IMR-90 (cell line): ENCODE measurements at regions not wholly inside any gene's neighbourhood (a gene's known extent, or its start where the extent isn't known, plus 50 kb on each side); places are given as distances from the start of the nearest gene placed in this dataset.

Source experiments
- ATAC-seq: fragments of 200-7000 bp; cut with Tn5 transposase; 2 replicates; pipeline ENCODE4 v1.9.1; 2020; ENCODE audit warnings: low read depth, mild to moderate bottlenecking, moderate library complexity
- BruUV-seq: library from RNA; stranded (reverse); fragments of 400-500 nt; replicated peaks from 2 replicates; lab custom pipeline; 2021; lab: Mats Ljungman, UMichigan
- CTCF ChIA-PET: fragments of 300-600 bp; formaldehyde crosslinking; extraction: SDS; loops from one replicate; lab custom pipeline; 2021; ENCODE audit warnings: antibody characterized with exemption; lab: Yijun Ruan, JAX
- POLR2A ChIA-PET: fragments of 300-600 bp; sonication (Branson Sonifier 250); formaldehyde crosslinking; loops from one replicate; lab custom pipeline; 2022; ENCODE audit warnings: antibody characterized with exemption; ENCODE audit not compliant: unreplicated experiment; lab: Charles Lee
- DNase-seq: peaks from one replicate; pipeline ENCODE4 v3.0.0; 2013
- H2AFZ ChIP-seq: replicated peaks from 2 replicates; pipeline ENCODE3; 2013; ENCODE audit warnings: low read length, mild to moderate bottlenecking; ENCODE audit not compliant: poor library complexity
- H2AK5ac ChIP-seq: 2 replicates; pipeline ENCODE4 v1.6.1; 2013; ENCODE audit warnings: low read depth, low read length, inconsistent platforms
- H2AK9ac ChIP-seq: replicated peaks from 2 replicates; pipeline ENCODE3; 2013; ENCODE audit warnings: mild to moderate bottlenecking, low read depth, low read length, moderate library complexity; ENCODE audit not compliant: poor library complexity
- H2BK120ac ChIP-seq: 2 replicates; pipeline ENCODE4 v1.6.1; 2013; ENCODE audit warnings: low read depth, low read length, inconsistent platforms
- H2BK15ac ChIP-seq: 3 replicates; pipeline ENCODE4 v1.6.1; 2013; ENCODE audit warnings: low read depth, low read length, inconsistent platforms
- H2BK20ac ChIP-seq: 2 replicates; pipeline ENCODE4 v1.6.1; 2013; ENCODE audit warnings: low read depth, mild to moderate bottlenecking, inconsistent platforms, low read length, moderate library complexity
- H2BK5ac ChIP-seq: 2 replicates; pipeline ENCODE4 v1.6.1; 2013; ENCODE audit warnings: mild to moderate bottlenecking, low read depth, low read length, inconsistent platforms; ENCODE audit not compliant: poor library complexity, severe bottlenecking
- H3K14ac ChIP-seq: replicated peaks from 2 replicates; pipeline ENCODE4 v1.6.1; 2013; ENCODE audit warnings: low read depth, low read length, inconsistent platforms
- H3K18ac ChIP-seq: 2 replicates; pipeline ENCODE4 v1.6.1; 2013; ENCODE audit warnings: low read depth, low read length, control low read depth
- H3K23ac ChIP-seq: 2 replicates; pipeline ENCODE4 v1.6.1; 2013; ENCODE audit warnings: low read depth, low read length, inconsistent platforms
- H3K27ac ChIP-seq: 2 replicates; pipeline ENCODE4 v1.5.1; 2013; ENCODE audit warnings: mild to moderate bottlenecking, control low read depth, low read length; ENCODE audit not compliant: insufficient read depth
- H3K27me3 ChIP-seq: 2 replicates; pipeline ENCODE4 v1.6.1; 2013; ENCODE audit warnings: low read length; ENCODE audit not compliant: control insufficient read depth, insufficient read depth
- H3K36me3 ChIP-seq: 2 replicates; pipeline ENCODE4 v1.6.1; 2013; ENCODE audit warnings: low read length, mixed read lengths; ENCODE audit not compliant: control insufficient read depth, insufficient read depth
- H3K4ac ChIP-seq: 2 replicates; pipeline ENCODE4 v1.6.1; 2013; ENCODE audit warnings: low read depth, low read length, inconsistent platforms
- H3K4me1 ChIP-seq: 2 replicates; pipeline ENCODE4 v1.6.1; 2013; ENCODE audit warnings: low read length, mixed read lengths; ENCODE audit not compliant: control insufficient read depth, insufficient read depth
- H3K4me2 ChIP-seq: 2 replicates; pipeline ENCODE4 v1.6.1; 2013; ENCODE audit warnings: low read depth, mild to moderate bottlenecking, control low read depth, low read length, moderate library complexity
- H3K4me3 ChIP-seq: 2 replicates; pipeline ENCODE4 v1.5.1; 2013; ENCODE audit warnings: low read depth, mild to moderate bottlenecking, control low read depth, low read length, moderate library complexity; ENCODE audit not compliant: insufficient read depth
- H3K56ac ChIP-seq: 2 replicates; pipeline ENCODE4 v1.6.1; 2013; ENCODE audit warnings: low read length, inconsistent platforms; ENCODE audit not compliant: insufficient read depth; ENCODE audit errors: extremely low read depth
- H3K79me1 ChIP-seq, 2 experiments: 2 replicates each; pipeline ENCODE4 v1.6.1; 2013; ENCODE audit warnings: low read length in 2 of 2, inconsistent platforms in 1 of 2, low read depth in 1 of 2
- H3K9ac ChIP-seq: 2 replicates; pipeline ENCODE4 v1.6.1; 2013; ENCODE audit warnings: low read depth, low read length, control low read depth
- H3K9me1 ChIP-seq: 2 replicates; pipeline ENCODE4 v1.6.1; 2013; ENCODE audit warnings: low read length, inconsistent platforms; ENCODE audit not compliant: insufficient read depth
- H3K9me3 ChIP-seq: 2 replicates; pipeline ENCODE4 v1.6.1; 2013; ENCODE audit warnings: low read length; ENCODE audit not compliant: control insufficient read depth, insufficient read depth
- H4K20me1 ChIP-seq: 2 replicates; pipeline ENCODE4 v1.6.1; 2013; ENCODE audit warnings: low read length, inconsistent platforms; ENCODE audit not compliant: insufficient read depth
- H4K5ac ChIP-seq: 2 replicates; pipeline ENCODE4 v1.6.1; 2013; ENCODE audit warnings: mild to moderate bottlenecking, low read depth, low read length, control low read depth
- H4K8ac ChIP-seq, 2 experiments: 2 replicates each; pipeline ENCODE4 v1.6.1; 2013; ENCODE audit warnings: low read depth in 2 of 2, low read length in 2 of 2, control low read depth in 1 of 2, inconsistent platforms in 1 of 2
- H4K91ac ChIP-seq: 2 replicates; pipeline ENCODE4 v1.6.1; 2013; ENCODE audit warnings: low read depth, low read length, inconsistent platforms; ENCODE audit not compliant: insufficient read depth
- CHD1 ChIP-seq: IDR thresholded peaks from 2 replicates; pipeline ENCODE4 v1.6.1; 2012; ENCODE audit warnings: low read depth, low read length, improper control_type of control experiment
- SMC3 ChIP-seq: fragments of 150-350 bp; IDR thresholded peaks from 2 replicates; pipeline ENCODE4 v1.6.1; 2016; ENCODE audit warnings: low read depth, mild to moderate bottlenecking, antibody characterized with exemption, low read length, moderate library complexity
- USF2 ChIP-seq: fragments of 150-350 bp; IDR thresholded peaks from 2 replicates; pipeline ENCODE4 v1.6.1; 2017; ENCODE audit warnings: mild to moderate bottlenecking, antibody characterized with exemption, low read length, low read depth
- WGBS, 2 experiments: methylation state at CpG; one replicate each; pipeline versions ENCODE4 v1.1.5 to v1.1.7; 2013; ENCODE audit warnings: missing lambda C conversion rate in 2 of 2; ENCODE audit not compliant: insufficient read length in 1 of 2; ENCODE audit errors: extremely low coverage in 2 of 2; 5-methylcytosine and 5-hydroxymethylcytosine counted together
- dilution Hi-C: fragments of 300-500 bp; cut with HindIII; formaldehyde crosslinking; loops from one replicate; pipeline ENCODE4 v1.14.3; 2018; ENCODE audit warnings: low sequenced_read_pairs; ENCODE audit not compliant: unreplicated experiment
- in situ Hi-C: fragments of 300-500 bp; cut with MboI; formaldehyde crosslinking; loops from 3 replicates; pipeline ENCODE4 v1.14.3; 2019; ENCODE audit warnings: low sequenced_read_pairs, inconsistent platforms, mixed read lengths
- intact Hi-C: fragments of 100-400 bp; cut with micrococcal nuclease; formaldehyde crosslinking; loops from 2 replicates; pipeline ENCODE4 v1.10.0; 2022

GRCh38 chr2:234853729-234854128 lies 98.1 kb upstream of the SH3BP4 start:
- no peak overlapping the region for H2BK15ac ChIP-seq
- H2BK120ac ChIP-seq, result no peak overlapping the region
- no peak overlapping the region for H2BK5ac ChIP-seq
- H3K4me2 ChIP-seq, result no peak overlapping the region
- ChIA-PET POLR2A (no interaction called here), CTCF (no interaction called here)
- 0 out of 2 replicates have a peak, but pooled peaks cover under 1% of the 10 kb centered on the region for H3K4me1 ChIP-seq
- ATAC-seq (no peak), DNase-seq (peak; percentile 19)
- no peak overlapping the region for H3K4ac ChIP-seq
- in situ Hi-C loops, result no loop called here
- no peak overlapping the region for H4K91ac ChIP-seq
- peaks cover 4% of the 10 kb centered on the region for H3K9me3 ChIP-seq
- no peak overlapping the region for H3K18ac ChIP-seq
- no peak overlapping the region for H4K8ac ChIP-seq
- H3K79me1 ChIP-seq, result no peaks in the 10 kb centered on the region
- no peak overlapping the region for H3K23ac ChIP-seq
- dilution Hi-C loops, result no loop called here
- H3K36me3 ChIP-seq, result no peaks in the 10 kb centered on the region
- BruUV-seq, result no TSS peak
- intact Hi-C loops, result no loop called here
- TF ChIP-seq CHD1, result no peak
- no peak for TF ChIP-seq SMC3
- TF ChIP-seq USF2, result peak; percentile 38; the same call in 1 of the 2 replicates
- H3K14ac ChIP-seq, result no peak overlapping the region
- no peak overlapping the region for H4K5ac ChIP-seq
- no peak overlapping the region for H2AK9ac ChIP-seq
- H2AFZ ChIP-seq, result no peak overlapping the region
- no peaks in the 10 kb centered on the region for H3K27me3 ChIP-seq
- H2AK5ac ChIP-seq, result no peak overlapping the region
- no peak overlapping the region for H3K27ac ChIP-seq
- no peak overlapping the region for H3K4me3 ChIP-seq
- no peak overlapping the region for H2BK20ac ChIP-seq
- no peak overlapping the region for H3K9ac ChIP-seq
- H4K20me1 ChIP-seq, result no peaks in the 10 kb centered on the region
- no CpG with 5 or more reads among the region's 2 CpGs for WGBS, 2 experiments
- H3K9me1 ChIP-seq, result 0 out of 2 replicates have a peak, but pooled peaks cover 3% of the 10 kb centered on the region
- H3K56ac ChIP-seq, result no peak overlapping the region
